HCT116 (cell line): ENCODE measurements at regions not wholly inside any gene's neighbourhood (a gene's known extent, or its start where the extent isn't known, plus 50 kb on each side); places are given as distances from the start of the nearest gene placed in this dataset.

Experiments used
- ATAC-seq: fragments of 200-7000 bp; cut with Tn5 transposase; 2 replicates; pipeline ENCODE4 v1.9.1; 2020; ENCODE audit warnings: mild to moderate bottlenecking, moderate library complexity
- BruUV-seq: library from RNA; stranded (reverse); fragments of 400-500 nt; replicated peaks from 2 replicates; lab custom pipeline; 2021; lab: Mats Ljungman, UMichigan
- CTCF ChIA-PET: fragments of 300-600 bp; sonication (Branson Sonifier 250); formaldehyde crosslinking; loops from one replicate; lab custom pipeline; 2021; ENCODE audit warnings: antibody characterized with exemption; lab: Charles Lee
- POLR2A ChIA-PET: fragments of 300-600, 350-600 bp; sonication (Branson Sonifier 250); formaldehyde crosslinking; loops from one replicate; lab custom pipeline; 2021; ENCODE audit warnings: antibody characterized with exemption; lab: Charles Lee
- RAD21 ChIA-PET, 2 experiments: fragments of 300-600 bp; sonication (Branson Sonifier 250); formaldehyde crosslinking; loops; one replicate each; lab custom pipeline; 2023; ENCODE audit warnings: low total read pairs in 2 of 2; ENCODE audit not compliant: uncharacterized antibody in 2 of 2, unreplicated experiment in 2 of 2, low non-redundant PET in 1 of 2; lab: Charles Lee
- DNase-seq: peaks from one replicate; pipeline ENCODE4 v3.0.0-alpha.2; 2010; ENCODE audit warnings: low read depth, low spot score
- H2AFZ ChIP-seq: fragments of 200-600 bp; shearing (Covaris generic), sonication (generic); 2 replicates; pipeline ENCODE4 v1.6.1; 2017; ENCODE audit warnings: low read depth, mixed run types, mixed read lengths, antibody characterized with exemption, low read length; ENCODE audit not compliant: poor library complexity, severe bottlenecking
- H3K27ac ChIP-seq: 2 replicates; pipeline ENCODE4 v1.5.1; 2012; ENCODE audit warnings: low read depth, low read length
- H3K27me3 ChIP-seq: fragments of 200-600 bp; sonication (generic); 2 replicates; pipeline ENCODE4 v1.6.1; 2016; ENCODE audit warnings: mixed run types, low read length, mixed read lengths; ENCODE audit not compliant: insufficient read depth
- H3K36me3 ChIP-seq, 2 experiments: fragments of 200-500 bp in 1 of 2; fragments of 200-600 bp in 1 of 2; sonication (Bioruptor generic) in 1 of 2; sonication (generic) in 1 of 2; 2 replicates each; pipeline versions ENCODE4 v1.5.1 to v1.6.1; 2014 to 2016; ENCODE audit warnings: low read length in 2 of 2, inconsistent platforms in 1 of 2, mixed read lengths in 1 of 2, mixed run types in 1 of 2; ENCODE audit not compliant: insufficient read depth in 2 of 2, control insufficient read depth in 1 of 2
- H3K4me1 ChIP-seq, 2 experiments: fragments of 200-600 bp in 1 of 2; sonication (generic) in 1 of 2; 2 replicates each; pipeline versions ENCODE4 v1.5.1 to v1.6.1; 2012 to 2017; ENCODE audit warnings: low read length in 2 of 2, inconsistent platforms in 1 of 2, mild to moderate bottlenecking in 1 of 2, mixed read lengths in 1 of 2, mixed run types in 1 of 2, moderate library complexity in 1 of 2; ENCODE audit not compliant: insufficient read depth in 2 of 2, control insufficient read depth in 1 of 2
- H3K4me2 ChIP-seq: fragments of 200-600 bp; sonication (generic); 2 replicates; pipeline ENCODE4 v1.6.1; 2017; ENCODE audit warnings: mixed run types, low read length, mixed read lengths
- H3K4me3 ChIP-seq, 2 experiments: fragments of 200-600 bp in 1 of 2; sonication (generic) in 1 of 2; replicated peaks in 1 of 2; 2 replicates each; pipeline ENCODE4 v1.5.1; 2011 to 2016; ENCODE audit warnings: low read length in 2 of 2, control low read depth in 1 of 2, low read depth in 1 of 2, mild to moderate bottlenecking in 1 of 2, mixed read lengths in 1 of 2, mixed run types in 1 of 2
- H3K79me2 ChIP-seq: fragments of 200-600 bp; sonication (generic); 2 replicates; pipeline ENCODE4 v1.6.1; 2017; ENCODE audit warnings: mild to moderate bottlenecking, mixed run types, low read length, moderate library complexity, mixed read lengths; ENCODE audit not compliant: insufficient read depth
- H3K9ac ChIP-seq: fragments of 200-600 bp; sonication (generic); 2 replicates; pipeline ENCODE4 v1.6.1; 2016; ENCODE audit warnings: low read length, mixed read lengths
- H3K9me2 ChIP-seq: fragments of 200-600 bp; sonication (generic), shearing (Covaris generic); 2 replicates; pipeline ENCODE4 v1.6.1; 2017; ENCODE audit warnings: mixed run types, mild to moderate bottlenecking, moderate library complexity; ENCODE audit not compliant: insufficient read depth
- H3K9me3 ChIP-seq, 2 experiments: fragments of 200-500 bp in 1 of 2; fragments of 200-600 bp in 1 of 2; sonication (Bioruptor generic) in 1 of 2; sonication (generic) in 1 of 2; 2 replicates each; pipeline ENCODE4 v1.6.1; 2014 to 2017; ENCODE audit warnings: low read length in 2 of 2, mixed read lengths in 2 of 2, inconsistent platforms in 1 of 2, low read depth in 1 of 2, mild to moderate bottlenecking in 1 of 2, mixed run types in 1 of 2, moderate library complexity in 1 of 2; ENCODE audit not compliant: control insufficient read depth in 1 of 2, insufficient read depth in 1 of 2
- H4K20me1 ChIP-seq: fragments of 200-600 bp; sonication (generic), shearing (Covaris generic); 2 replicates; pipeline ENCODE4 v1.6.1; 2017; ENCODE audit warnings: mixed run types, mild to moderate bottlenecking, moderate library complexity; ENCODE audit not compliant: insufficient read depth
- CBX3 ChIP-seq: IDR thresholded peaks from 2 replicates; pipeline ENCODE4 v1.6.1; 2012; ENCODE audit warnings: low read depth
- ELF1 ChIP-seq: IDR thresholded peaks from 2 replicates; pipeline ENCODE4 v1.6.1; 2012; ENCODE audit warnings: low read depth, borderline replicate concordance
- EZH2 ChIP-seq: fragments of 200-600 bp; sonication (generic); IDR thresholded peaks from 2 replicates; pipeline ENCODE4 v1.6.1; 2017; ENCODE audit warnings: antibody characterized with exemption, mixed run types
- FOSL1 ChIP-seq: IDR thresholded peaks from 2 replicates; pipeline ENCODE4 v1.6.1; 2012; ENCODE audit warnings: low read depth
- POLR2AphosphoS5 ChIP-seq: IDR thresholded peaks from 2 replicates; pipeline ENCODE4 v1.6.1; 2011; ENCODE audit warnings: mild to moderate bottlenecking, low read depth, low read length, moderate library complexity
- RAD21 ChIP-seq: IDR thresholded peaks from 2 replicates; pipeline ENCODE4 v1.6.1; 2012; ENCODE audit warnings: low read depth, mild to moderate bottlenecking
- SIN3A ChIP-seq: IDR thresholded peaks from 2 replicates; pipeline ENCODE4 v1.6.1; 2012; ENCODE audit warnings: low read depth
- SP1 ChIP-seq: IDR thresholded peaks from 2 replicates; pipeline ENCODE4 v1.6.1; 2012; ENCODE audit warnings: low read depth
- YY1 ChIP-seq: IDR thresholded peaks from 2 replicates; pipeline ENCODE4 v1.6.1; 2011; ENCODE audit warnings: low read length, low read depth, moderate library complexity, mild to moderate bottlenecking; ENCODE audit not compliant: insufficient replicate concordance; ENCODE audit errors: extremely low read depth
- ZFX ChIP-seq: fragments of 450-650 bp; IDR thresholded peaks from 2 replicates; pipeline ENCODE4 v1.6.1; 2017
- ZNF274 ChIP-seq: fragments of 200-500 bp; sonication (Bioruptor generic); IDR thresholded peaks from 2 replicates; pipeline ENCODE4 v1.6.1; 2014; ENCODE audit warnings: mild to moderate bottlenecking, low read depth, low read length, inconsistent platforms
- intact Hi-C: fragments of 100-400 bp; cut with micrococcal nuclease; formaldehyde crosslinking; loops from 2 replicates; pipeline ENCODE4 v1.10.0; 2022
- TF ChIP-seq, protein P1 (sequence below), 3 experiments: fragments of 200-600 bp in 1 of 3; sonication (generic) in 1 of 3; IDR thresholded peaks in 2 of 3; conservative IDR thresholded peaks in 1 of 3; 2 replicates each; pipeline ENCODE4 v1.5.1; 2012 to 2017; ENCODE audit warnings: low read depth in 2 of 3, low read length in 2 of 3, antibody characterized with exemption in 1 of 3, borderline replicate concordance in 1 of 3, control low read depth in 1 of 3, mild to moderate bottlenecking in 1 of 3, mixed read lengths in 1 of 3, mixed run types in 1 of 3, moderate library complexity in 1 of 3; ENCODE audit not compliant: insufficient read depth in 1 of 3
- TF ChIP-seq, protein P2 (sequence below): IDR thresholded peaks from 2 replicates; pipeline ENCODE4 v1.6.1; 2012; ENCODE audit warnings: low read depth
- TF ChIP-seq, protein P3 (sequence below): IDR thresholded peaks from 2 replicates; pipeline ENCODE4 v1.6.1; 2011; ENCODE audit warnings: mild to moderate bottlenecking, low read length, moderate library complexity; ENCODE audit not compliant: insufficient replicate concordance; ENCODE audit errors: extremely low read depth
- TF ChIP-seq, protein P4 (sequence below): IDR thresholded peaks from 2 replicates; pipeline ENCODE4 v1.6.1; 2012
- TF ChIP-seq, protein P5 (sequence below): IDR thresholded peaks from 2 replicates; pipeline ENCODE4 v1.6.1; 2012

DNA sequence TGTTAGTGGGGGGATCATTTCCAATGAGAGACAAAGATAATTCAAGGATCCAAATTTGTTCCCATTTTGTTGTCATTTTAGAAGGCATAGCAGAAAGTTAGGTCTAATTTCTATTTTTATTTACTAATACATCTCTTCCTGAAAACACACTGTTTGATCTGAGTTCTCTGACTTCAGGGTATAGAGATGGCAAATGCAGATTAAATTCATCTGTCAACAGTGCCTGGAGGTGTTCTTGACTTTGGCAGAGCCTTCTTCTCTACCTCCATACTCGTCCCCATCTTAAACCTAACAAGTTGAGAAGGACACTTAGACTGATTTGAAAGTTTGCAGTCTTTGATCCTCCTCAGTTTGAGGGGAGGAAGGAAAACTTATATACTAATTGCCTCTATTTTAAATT lies 308.2 kb downstream of the SOX2 start:
- POLR2A ChIA-PET: no interaction called here
- no peak for ATAC-seq
- Histone ChIP-seq H3K4me3 (no peak overlapping the region), H3K27me3 (no peaks in the 10 kb centered on the region), H3K79me2 (no peaks in the 10 kb centered on the region), H3K4me2 (no peak overlapping the region), H3K9ac (no peak overlapping the region), H4K20me1 (no peaks in the 10 kb centered on the region), H2AFZ (no peak overlapping the region), H3K9me3 (no peaks in the 10 kb centered on the region), H3K36me3 (no peaks in the 10 kb centered on the region), H3K27ac (no peak overlapping the region), H3K9me2 (no peaks in the 10 kb centered on the region), H3K4me1 (no peaks in the 10 kb centered on the region)
- no peak for DNase-seq
- no TSS peak for BruUV-seq
- intact Hi-C loops: no loop called here
- CTCF ChIA-PET: no interaction called here
- TF ChIP-seq YY1: no peak
- TF ChIP-seq ZNF274: no peak
- TF ChIP-seq POLR2AphosphoS5: no peak
- TF ChIP-seq, protein P1, sequence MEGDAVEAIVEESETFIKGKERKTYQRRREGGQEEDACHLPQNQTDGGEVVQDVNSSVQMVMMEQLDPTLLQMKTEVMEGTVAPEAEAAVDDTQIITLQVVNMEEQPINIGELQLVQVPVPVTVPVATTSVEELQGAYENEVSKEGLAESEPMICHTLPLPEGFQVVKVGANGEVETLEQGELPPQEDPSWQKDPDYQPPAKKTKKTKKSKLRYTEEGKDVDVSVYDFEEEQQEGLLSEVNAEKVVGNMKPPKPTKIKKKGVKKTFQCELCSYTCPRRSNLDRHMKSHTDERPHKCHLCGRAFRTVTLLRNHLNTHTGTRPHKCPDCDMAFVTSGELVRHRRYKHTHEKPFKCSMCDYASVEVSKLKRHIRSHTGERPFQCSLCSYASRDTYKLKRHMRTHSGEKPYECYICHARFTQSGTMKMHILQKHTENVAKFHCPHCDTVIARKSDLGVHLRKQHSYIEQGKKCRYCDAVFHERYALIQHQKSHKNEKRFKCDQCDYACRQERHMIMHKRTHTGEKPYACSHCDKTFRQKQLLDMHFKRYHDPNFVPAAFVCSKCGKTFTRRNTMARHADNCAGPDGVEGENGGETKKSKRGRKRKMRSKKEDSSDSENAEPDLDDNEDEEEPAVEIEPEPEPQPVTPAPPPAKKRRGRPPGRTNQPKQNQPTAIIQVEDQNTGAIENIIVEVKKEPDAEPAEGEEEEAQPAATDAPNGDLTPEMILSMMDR (IDR thresholded peaks at IDR 0.05 in 2 of 3, conservative IDR thresholded peaks at IDR 0.05 in 1 of 3; ENCODE audit: borderline replicate concordance in 1 of 3, insufficient read depth in 1 of 3, low read depth in 2 of 3, low read length in 2 of 3): no peak
- TF ChIP-seq, protein P2, sequence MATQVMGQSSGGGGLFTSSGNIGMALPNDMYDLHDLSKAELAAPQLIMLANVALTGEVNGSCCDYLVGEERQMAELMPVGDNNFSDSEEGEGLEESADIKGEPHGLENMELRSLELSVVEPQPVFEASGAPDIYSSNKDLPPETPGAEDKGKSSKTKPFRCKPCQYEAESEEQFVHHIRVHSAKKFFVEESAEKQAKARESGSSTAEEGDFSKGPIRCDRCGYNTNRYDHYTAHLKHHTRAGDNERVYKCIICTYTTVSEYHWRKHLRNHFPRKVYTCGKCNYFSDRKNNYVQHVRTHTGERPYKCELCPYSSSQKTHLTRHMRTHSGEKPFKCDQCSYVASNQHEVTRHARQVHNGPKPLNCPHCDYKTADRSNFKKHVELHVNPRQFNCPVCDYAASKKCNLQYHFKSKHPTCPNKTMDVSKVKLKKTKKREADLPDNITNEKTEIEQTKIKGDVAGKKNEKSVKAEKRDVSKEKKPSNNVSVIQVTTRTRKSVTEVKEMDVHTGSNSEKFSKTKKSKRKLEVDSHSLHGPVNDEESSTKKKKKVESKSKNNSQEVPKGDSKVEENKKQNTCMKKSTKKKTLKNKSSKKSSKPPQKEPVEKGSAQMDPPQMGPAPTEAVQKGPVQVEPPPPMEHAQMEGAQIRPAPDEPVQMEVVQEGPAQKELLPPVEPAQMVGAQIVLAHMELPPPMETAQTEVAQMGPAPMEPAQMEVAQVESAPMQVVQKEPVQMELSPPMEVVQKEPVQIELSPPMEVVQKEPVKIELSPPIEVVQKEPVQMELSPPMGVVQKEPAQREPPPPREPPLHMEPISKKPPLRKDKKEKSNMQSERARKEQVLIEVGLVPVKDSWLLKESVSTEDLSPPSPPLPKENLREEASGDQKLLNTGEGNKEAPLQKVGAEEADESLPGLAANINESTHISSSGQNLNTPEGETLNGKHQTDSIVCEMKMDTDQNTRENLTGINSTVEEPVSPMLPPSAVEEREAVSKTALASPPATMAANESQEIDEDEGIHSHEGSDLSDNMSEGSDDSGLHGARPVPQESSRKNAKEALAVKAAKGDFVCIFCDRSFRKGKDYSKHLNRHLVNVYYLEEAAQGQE: no peak
- TF ChIP-seq RAD21: no peak
- TF ChIP-seq SIN3A: no peak
- TF ChIP-seq, protein P3, sequence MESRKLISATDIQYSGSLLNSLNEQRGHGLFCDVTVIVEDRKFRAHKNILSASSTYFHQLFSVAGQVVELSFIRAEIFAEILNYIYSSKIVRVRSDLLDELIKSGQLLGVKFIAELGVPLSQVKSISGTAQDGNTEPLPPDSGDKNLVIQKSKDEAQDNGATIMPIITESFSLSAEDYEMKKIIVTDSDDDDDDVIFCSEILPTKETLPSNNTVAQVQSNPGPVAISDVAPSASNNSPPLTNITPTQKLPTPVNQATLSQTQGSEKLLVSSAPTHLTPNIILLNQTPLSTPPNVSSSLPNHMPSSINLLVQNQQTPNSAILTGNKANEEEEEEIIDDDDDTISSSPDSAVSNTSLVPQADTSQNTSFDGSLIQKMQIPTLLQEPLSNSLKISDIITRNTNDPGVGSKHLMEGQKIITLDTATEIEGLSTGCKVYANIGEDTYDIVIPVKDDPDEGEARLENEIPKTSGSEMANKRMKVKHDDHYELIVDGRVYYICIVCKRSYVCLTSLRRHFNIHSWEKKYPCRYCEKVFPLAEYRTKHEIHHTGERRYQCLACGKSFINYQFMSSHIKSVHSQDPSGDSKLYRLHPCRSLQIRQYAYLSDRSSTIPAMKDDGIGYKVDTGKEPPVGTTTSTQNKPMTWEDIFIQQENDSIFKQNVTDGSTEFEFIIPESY: no peak
- TF ChIP-seq, protein P4, sequence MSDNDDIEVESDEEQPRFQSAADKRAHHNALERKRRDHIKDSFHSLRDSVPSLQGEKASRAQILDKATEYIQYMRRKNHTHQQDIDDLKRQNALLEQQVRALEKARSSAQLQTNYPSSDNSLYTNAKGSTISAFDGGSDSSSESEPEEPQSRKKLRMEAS: no peak
- TF ChIP-seq CBX3: no peak
- TF ChIP-seq, protein P5, sequence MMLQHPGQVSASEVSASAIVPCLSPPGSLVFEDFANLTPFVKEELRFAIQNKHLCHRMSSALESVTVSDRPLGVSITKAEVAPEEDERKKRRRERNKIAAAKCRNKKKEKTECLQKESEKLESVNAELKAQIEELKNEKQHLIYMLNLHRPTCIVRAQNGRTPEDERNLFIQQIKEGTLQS: no peak
- no peak for TF ChIP-seq FOSL1
- no peak for TF ChIP-seq ZFX
- TF ChIP-seq SP1: no peak
- no peak for TF ChIP-seq ELF1
- TF ChIP-seq EZH2: no peak
- RAD21 ChIA-PET: no interaction called here
